NOMO-1 (cell line): ENCODE measurements at regions not wholly inside any gene's neighbourhood (a gene's known extent, or its start where the extent isn't known, plus 50 kb on each side); places are given as distances from the start of the nearest gene placed in this dataset.
"Not testable (repeated sequence)": the region's sequence is repeated elsewhere in the genome, so short reads cannot be mapped to it uniquely, and the experiment has no call there.

Experiments used
- DNase-seq, 2 experiments: peaks; one replicate each; lab custom pipeline; 2025; ENCODE audit not compliant: unreplicated experiment in 2 of 2; lab: John Stamatoyannopoulos, UW

GRCh38 chr1:95852483-95853070 lies 618.6 kb downstream of the RWDD3 start:
- no peak for DNase-seq

DNA sequence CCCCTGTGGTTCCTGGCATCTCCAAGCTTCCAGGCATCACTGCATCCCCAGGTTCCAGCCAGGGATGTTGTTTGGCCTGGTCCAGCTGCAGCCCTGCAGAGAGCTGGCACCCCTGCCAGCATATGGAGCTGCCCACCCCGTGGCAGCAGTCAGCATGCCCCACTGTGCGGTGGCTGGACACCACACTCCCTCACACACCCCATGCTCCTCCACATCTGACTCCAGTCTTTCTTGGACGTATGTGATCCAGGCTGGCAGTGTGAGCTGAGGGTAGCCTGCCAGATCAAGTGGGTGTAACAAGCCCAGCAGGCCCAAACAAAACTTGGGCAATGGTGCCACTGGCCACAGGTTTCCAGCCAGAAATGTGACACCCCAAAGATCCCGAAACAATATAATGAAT lies 620.4 kb downstream of the RWDD3 start:
- no peak for DNase-seq

DNA sequence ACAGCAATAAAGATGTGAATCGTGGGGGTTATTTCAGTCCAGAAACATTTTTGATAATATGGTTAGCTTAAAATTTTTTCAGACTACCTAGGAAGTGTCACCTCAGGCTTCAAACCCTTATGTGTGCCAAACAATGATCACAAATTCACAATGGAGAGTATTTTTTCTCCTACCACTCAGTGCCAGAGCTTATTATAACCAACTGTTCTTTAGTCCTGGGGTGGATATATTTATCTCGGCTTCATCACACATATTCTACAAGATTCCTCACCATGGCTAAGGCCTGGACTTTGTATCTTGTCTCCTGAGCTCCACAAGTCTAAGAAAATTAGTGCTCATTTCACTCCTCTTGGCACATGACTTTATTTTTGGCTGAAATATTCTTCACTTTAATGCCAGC lies 629.1 kb downstream of the RWDD3 start:
- DNase-seq = no peak

- no peak for DNase-seq
Observed at GRCh38 chr1:95865769-95866168, 631.8 kb downstream of the RWDD3 start.

- DNase-seq = no peak
Observed at GRCh38 chr1:95876276-95876675, 642.3 kb downstream of the RWDD3 start.

GRCh38 chr1:95879498-95880050 lies 645.6 kb downstream of the RWDD3 start:
- no peak for DNase-seq

- DNase-seq = no peak
Observed at GRCh38 chr1:95888941-95889390, 655.0 kb downstream of the RWDD3 start.

DNA sequence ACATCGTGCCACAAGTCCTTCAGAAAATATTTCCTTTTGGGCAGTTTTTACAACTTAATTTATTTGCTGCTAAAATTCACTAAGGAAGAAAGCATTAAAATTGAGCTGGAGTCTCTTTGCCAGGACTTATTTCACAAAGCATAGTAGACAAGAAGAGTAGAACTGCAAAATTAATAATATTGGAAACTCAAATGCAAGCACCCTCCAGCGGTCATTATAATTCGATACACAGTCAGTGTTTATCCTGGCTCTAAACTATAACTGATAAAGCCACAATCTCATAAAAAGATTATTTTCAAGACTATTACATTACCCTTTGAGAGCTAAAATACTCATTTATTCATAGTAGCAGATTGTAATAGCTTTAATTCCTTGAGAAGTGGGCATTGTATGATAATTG lies 655.4 kb downstream of the RWDD3 start:
- no peak for DNase-seq

DNA sequence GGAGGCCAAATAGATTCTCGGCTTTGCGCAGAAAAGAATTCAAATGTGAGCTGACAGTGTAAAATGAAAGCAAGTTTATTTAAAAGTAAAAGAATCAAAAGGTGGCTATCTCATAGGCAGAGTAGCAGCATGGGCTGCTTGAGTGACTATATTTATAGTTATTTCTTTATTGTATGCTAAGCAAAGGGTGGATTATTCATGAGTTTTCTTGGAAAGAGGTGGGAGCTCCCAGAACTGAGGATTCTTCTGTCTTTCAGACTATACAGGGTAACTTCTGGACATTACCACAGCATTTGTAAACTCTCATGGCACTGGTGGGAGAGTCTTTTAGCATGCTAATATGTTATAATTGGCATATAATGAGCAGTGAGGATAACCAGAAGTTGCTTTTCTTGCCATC lies 659.9 kb downstream of the RWDD3 start:
- no peak for DNase-seq

DNA sequence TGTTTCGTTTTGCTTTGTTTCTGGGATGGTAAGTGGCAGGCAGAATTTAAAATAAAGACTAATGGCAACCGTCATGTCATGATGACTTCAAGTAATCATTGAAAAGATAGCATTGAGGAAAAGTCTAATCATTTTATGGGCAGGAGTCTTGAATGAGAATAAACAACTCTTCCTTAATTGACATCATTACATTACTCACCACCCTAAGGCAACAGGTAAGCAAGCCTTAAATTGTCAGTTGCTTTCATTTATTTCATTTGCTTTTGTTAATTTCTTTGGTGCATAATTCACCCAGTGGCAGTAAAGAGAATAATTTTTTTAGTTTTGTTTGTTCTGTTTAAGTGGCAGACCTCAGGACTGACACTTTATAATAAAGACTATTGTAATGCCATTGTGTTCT lies 669.0 kb downstream of the RWDD3 start:
- no peak for DNase-seq

DNA sequence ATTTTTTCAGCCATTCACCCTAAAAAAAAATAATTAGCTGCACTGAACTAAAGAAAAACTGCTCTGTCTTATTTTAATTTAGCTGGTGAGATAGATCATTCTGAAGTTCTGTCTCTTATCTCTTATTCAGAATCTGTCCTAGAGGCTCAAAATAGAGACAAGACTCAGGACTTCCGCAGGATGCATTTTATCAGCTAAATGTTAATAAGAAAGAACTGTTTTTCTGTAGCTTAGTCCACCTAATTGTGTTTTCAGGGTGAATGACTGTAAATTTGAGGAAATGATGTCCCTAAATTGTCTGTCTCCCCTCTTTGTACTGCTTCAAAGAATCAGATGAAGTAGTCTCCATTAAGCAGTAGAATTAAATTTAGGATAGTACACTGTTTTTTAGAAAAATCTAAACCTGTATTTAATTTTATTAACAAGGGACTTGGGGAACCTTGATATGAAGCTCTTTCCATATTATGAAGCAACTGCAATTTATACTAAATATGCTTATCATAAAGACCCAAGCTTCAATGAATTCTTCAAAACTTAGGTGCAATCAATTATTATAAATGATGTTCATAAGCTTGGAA lies 671.9 kb downstream of the RWDD3 start:
- DNase-seq = no peak

GRCh38 chr1:95911739-95912138 lies 677.7 kb downstream of the RWDD3 start:
- DNase-seq = not testable (repeated sequence)

GRCh38 chr1:95916616-95917015 lies 682.6 kb downstream of the RWDD3 start:
- DNase-seq = no peak

GRCh38 chr1:95924684-95925083 lies 690.7 kb downstream of the RWDD3 start:
- no peak for DNase-seq

- no peak for DNase-seq
Observed at GRCh38 chr1:95926331-95926730, 692.3 kb downstream of the RWDD3 start.

- DNase-seq = no peak
Observed at GRCh38 chr1:95927061-95927460, 693.1 kb downstream of the RWDD3 start.

GRCh38 chr1:95935719-95936118 lies 701.7 kb downstream of the RWDD3 start:
- no peak for DNase-seq

- DNase-seq = no peak
Observed at GRCh38 chr1:95941121-95941798, 707.2 kb downstream of the RWDD3 start.

GRCh38 chr1:95948023-95948422 lies 714.0 kb downstream of the RWDD3 start:
- no peak for DNase-seq

DNA sequence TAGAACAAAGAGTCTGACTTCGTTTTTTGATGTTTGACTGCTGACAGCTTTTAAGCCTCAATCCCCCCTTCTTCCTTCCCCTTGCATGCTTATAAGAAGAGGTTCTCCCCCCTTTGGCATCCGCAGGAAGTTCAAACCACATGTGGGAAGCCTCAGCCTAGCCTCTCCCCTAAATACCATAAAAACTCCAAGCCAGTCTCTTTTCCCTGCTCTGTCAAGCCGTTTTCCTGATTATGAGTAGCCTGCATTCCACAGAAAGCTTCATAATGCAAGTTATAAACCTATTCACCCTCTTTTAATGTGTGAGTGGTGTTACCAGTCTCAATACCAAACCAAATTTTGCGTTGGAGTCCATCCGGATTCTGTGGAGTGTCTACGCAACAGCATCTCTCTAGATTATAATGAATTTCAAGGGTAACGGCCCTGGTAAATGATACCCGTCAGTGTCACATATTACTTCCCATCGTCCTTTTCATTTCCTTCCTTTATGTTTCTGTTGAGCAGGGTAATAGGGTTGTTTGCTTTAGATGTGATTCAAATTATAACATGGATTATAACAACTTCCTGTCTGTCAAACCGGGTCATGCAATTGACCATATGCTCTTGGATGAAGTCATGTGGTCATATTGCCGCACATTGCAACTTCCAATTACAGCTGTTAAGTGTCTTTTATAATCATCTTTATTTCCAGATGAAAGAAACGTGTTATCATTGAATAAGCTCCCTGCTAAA lies 717.5 kb downstream of the RWDD3 start:
- DNase-seq = no peak

DNA sequence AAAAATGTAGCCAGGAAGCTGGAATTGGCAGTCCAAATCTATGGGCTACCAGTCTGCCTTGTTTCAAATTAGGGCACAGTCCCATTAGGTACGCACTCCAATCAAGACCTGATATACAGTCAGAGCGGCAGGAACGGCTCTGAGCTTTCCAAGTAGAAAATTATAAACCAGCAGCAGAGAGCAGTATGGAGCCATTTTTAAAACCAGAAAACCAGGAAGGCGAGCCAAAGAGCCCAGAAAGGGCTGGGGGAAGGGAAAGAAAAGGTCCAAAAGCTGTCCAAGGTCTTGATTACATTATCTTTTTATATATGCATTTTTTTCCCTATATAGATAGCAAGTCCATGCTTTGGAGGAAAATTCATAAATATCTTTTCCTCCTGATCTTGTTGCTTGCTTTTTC lies 719.0 kb downstream of the RWDD3 start:
- no peak for DNase-seq
